Glomerular visceral epithelial cell (primary cell): ENCODE measurements at regions not wholly inside any gene's neighbourhood (a gene's known extent, or its start where the extent isn't known, plus 50 kb on each side); places are given as distances from the start of the nearest gene placed in this dataset.
"Not testable (repeated sequence)": the region's sequence is repeated elsewhere in the genome, so short reads cannot be mapped to it uniquely, and the experiment has no call there.

Source experiments
- DNase-seq: peaks from one replicate; pipeline ENCODE4 v3.0.0-alpha.2; 2016; ENCODE audit errors: extremely low spot score

DNA sequence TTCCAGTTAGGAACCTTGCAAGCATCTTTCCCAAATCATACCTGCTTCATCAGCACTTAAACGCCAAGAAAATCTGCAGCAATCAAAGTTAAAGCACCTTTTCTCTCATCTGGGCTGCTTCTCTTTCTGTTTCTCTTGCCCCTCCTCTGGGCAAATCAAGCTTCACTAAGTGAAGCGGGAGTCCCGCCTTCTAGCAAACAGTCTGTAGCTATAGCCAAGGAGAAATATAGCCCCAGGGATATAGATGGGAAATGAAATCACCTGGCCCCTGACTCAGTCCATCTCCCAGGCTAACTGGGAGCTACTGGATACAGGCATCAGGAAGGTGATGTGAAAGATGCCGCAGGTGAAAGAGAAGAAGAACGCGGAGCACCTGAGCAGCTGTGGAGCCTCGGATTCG is 481.9 kb downstream of the C6orf118 start:
- no peak for DNase-seq

DNA sequence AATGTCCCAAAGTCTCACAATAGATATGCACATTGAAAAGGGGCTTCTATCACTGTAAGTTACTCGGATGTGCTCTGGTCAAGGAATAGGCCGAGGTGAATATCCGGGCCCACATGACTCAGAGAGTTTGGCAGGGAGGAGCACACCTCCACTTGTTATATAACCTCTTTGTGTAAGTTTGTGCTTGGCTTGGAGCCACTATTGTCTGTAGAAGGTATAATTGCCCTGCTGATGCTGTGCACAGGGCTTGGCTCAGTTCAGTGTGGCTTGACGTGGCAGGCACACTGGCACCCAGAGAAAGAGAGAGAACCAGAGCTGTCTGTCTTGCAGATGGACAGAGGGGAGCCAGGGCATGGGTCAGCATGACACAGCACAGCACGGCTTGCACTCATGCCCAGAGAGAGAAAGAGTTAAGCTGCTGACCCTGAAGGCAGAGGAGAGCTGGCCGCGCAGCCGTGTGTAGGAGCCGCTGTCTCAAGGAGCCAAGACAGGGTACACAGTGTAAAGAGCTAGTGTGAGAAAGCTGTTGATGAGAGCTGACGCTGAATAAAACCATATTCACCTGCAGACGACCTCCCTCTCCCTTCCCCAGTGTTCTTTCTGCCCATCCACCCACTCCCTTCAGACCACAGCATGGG is 482.5 kb downstream of the C6orf118 start:
- peak; percentile 21 for DNase-seq

DNA sequence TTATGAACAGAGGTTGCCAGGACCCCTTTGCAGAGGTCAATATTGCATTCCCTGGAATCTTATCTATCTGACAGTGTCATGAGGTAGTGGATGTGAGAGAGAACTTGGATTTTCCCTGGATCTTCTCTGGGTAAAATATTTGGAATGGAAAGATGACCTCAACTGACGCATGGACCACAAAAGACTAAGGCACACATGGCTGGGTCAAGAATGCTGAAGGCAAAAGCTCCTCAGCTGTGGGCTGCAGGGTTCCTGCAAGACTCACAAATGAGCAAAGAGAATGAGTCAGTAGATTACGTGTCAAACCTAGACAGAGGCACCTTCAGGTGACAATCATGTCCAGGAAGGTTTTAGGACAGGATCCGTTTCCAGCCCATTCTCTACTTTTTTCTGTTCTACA is 484.0 kb downstream of the C6orf118 start:
- peak; percentile 71 for DNase-seq

DNA sequence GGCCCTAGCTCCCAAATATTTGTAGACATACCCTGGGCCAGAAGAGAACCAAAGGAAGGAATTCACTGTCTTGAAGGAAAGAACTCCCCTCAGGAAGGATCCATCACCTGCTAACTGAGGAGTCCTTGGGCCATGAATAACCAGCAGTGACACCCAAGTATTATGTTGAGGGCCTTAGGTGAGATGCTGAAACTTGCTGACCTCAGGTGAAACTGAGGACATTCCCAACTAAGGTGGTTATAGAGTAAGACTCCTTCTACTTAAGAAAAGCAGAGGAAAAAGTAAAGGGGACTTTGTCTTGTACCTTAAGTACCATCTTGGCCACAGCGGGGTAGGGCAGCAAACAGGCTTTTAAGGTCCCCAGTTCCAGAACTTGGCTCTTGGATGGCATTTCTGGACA is 491.7 kb downstream of the C6orf118 start:
- no peak for DNase-seq

- DNase-seq = no peak
Observed at GRCh38 chr6:164812706-164813105, 496.7 kb downstream of the C6orf118 start.

DNA sequence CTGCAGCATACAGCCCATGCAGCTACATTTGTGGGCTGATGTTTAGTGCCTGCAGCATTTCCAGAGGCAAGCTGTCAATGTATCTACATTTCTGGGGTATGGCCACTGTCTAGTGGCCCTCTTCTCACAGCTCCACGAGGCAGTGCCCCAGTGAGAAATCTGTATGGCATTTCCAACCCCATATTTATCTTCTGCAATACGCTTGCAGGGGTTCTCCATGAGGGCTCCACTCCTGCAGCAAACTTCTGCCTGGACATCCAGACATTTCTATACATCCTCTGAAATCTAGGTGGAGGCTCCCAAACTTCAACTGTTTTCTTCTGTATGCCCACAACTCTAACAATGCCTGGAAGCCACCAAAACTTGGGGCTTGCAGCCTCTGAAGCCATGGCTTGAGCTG is 502.3 kb downstream of the C6orf118 start:
- DNase-seq = no peak

DNA sequence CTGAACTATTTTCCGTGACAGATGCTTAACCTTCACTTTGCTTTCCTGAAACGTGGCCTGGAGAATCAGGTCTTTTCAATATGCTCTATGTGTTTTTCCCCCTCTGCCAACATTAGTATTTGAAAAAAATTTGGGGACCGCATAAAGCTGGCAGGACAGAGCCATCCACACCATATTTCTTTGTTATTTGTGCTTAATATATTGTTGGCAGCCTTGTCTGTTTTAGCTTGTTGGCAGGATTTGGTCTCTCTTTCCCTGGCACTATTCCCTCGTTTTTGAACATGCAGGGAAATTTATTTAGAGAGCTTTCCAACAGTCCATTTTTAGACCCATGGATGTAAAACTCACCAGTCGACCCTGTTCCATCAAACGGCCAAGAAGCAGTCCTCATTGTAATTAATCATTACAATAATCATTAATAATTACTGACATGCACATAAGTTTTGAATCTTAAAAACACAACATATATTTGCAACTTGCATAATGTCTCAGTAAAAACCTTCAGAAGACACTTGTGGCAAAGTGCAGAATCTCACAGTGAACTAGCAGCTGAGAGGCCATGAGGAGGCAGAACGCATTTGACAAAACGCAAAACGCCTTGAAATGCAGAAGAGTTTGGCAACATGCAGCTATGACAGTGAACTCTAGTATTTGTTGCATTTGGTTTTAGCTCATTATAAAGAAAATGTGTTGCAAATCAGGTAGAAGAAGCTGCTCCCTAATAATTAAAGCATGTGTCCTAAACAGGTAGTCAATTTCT is 514.2 kb downstream of the C6orf118 start:
- DNase-seq = no peak

GRCh38 chr6:164792666-164793065 is 516.7 kb downstream of the C6orf118 start:
- no peak for DNase-seq

- no peak for DNase-seq
Observed at GRCh38 chr6:164791498-164791897, 517.9 kb downstream of the C6orf118 start.

GRCh38 chr6:164763788-164764187 is 545.6 kb downstream of the C6orf118 start:
- no peak for DNase-seq

GRCh38 chr6:164757451-164757850 is 552.0 kb downstream of the C6orf118 start:
- DNase-seq = no peak

GRCh38 chr6:164756723-164757122 is 552.7 kb downstream of the C6orf118 start:
- DNase-seq = no peak

DNA sequence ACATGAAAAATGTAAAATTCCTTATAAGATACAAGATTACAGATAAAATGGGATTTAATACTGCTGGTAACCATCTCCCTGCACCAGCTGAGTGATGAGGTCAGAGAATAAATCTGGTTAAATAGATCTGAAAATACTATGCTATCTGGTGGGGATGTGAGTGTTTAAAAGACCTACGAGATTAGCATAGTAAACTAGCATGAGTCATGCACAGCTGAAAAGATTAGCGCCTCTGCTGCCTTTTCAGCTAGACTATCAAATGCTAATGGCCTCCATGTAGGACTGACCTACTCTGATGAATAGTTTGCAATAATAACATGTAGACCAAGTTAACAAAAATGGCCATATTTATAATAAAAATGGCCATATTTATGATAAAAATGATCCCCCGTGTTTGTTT is 553.3 kb downstream of the C6orf118 start:
- DNase-seq = no peak

GRCh38 chr6:164753517-164753916 is 555.9 kb downstream of the C6orf118 start:
- DNase-seq = peak; percentile 55

GRCh38 chr6:164751395-164751794 is 558.0 kb downstream of the C6orf118 start:
- DNase-seq = no peak

- DNase-seq = no peak
Observed at GRCh38 chr6:164750128-164750527, 559.3 kb downstream of the C6orf118 start.

DNA sequence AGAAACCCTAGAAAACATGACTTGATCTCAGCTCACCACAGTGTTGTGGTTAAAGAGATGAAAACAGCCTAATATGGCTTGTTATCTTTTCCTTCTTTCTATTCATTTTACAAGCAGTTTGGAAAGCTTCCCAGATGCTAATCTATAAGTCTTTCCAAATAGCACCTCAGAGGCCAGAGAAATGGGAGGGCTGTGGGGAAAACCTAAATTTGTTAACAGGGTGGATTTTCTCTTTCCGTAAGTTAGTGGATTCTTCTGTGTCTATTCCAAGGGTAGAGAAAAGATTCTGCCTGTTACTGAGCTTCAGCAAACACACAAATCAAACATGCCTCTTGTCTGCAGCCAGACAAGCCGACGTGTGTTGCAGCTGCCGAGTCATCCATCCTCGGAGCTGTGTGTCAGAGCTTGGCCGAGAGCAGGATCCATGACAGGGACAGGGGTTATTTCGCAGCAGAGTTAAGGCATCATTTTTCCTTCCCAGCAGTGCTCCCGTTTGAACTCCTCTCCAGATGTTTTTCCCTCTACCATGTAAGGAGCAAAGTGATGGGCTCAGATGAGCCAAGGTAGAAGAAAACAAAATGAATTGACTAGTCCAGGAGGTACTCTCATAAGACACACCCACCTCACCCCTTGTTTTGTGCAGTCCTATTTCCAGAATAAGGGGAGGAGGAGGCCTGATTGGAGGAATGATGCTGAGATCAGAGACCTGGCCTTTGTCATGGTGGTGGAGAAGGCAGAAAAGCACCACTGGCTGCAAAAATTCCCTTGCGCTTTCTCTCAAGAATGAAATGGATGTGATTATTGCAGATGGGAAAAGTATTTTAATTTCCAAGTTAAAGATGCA is 560.0 kb downstream of the C6orf118 start:
- DNase-seq = peak; percentile 54

GRCh38 chr6:164744301-164744700 is 565.1 kb downstream of the C6orf118 start:
- no peak for DNase-seq

- DNase-seq = no peak
Observed at GRCh38 chr6:164741938-164742451, 567.4 kb downstream of the C6orf118 start.

GRCh38 chr6:164736090-164736489 is 573.3 kb downstream of the C6orf118 start:
- DNase-seq = not testable (repeated sequence)

DNA sequence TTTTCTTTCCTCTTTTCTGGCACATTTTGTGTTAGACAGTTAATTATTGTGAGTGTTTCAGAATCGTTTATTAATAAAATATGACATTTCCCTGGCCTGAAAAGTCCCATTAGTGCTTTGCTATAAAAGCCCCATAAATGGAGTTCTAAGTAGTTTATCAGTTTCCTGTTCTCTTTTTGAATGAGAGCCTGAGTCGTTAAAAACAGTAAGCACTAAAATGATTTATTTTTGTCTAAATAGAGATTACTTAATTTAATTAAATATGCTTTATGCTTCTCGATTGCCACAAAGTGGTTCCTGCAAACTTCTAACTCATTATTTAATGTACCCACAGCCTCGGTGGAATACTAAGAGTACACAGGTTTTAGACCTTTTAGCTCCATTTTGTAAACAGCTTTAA is 577.9 kb downstream of the C6orf118 start:
- DNase-seq = no peak

DNA sequence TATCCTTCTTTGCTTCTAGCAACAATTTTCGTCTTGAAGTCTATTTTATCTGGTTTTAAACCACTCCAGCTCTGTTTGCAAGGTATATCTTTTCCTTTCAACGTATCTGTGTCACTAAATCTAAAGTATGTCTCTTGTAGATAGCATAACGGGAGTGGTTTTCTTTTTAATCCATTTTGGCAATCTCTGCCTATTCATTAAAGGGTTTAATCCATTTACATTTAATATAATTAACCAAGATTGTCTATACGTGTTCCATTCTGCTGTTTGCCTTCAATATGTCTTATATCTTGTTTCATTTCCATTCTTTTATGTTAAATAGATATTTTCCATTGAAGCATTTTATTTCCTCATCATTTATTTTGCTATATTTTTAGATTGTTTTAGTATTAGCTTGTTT is 587.9 kb downstream of the C6orf118 start:
- DNase-seq = no peak
